Cardiac fibroblast (primary cell): ENCODE measurements at regions not wholly inside any gene's neighbourhood (a gene's known extent, or its start where the extent isn't known, plus 50 kb on each side); places are given as distances from the start of the nearest gene placed in this dataset.
A peak's percentile ranks its signal among the peaks of the same experiment; 100 is the strongest.
"Not testable (repeated sequence)": the region's sequence is repeated elsewhere in the genome, so short reads cannot be mapped to it uniquely, and the experiment has no call there.

Experiments
- DNase-seq, 2 donors: peaks; one replicate each; pipeline versions ENCODE4 v3.0.0 to v3.0.0-alpha.2; 2010; ENCODE audit warnings: low read depth in 2 of 2
- H3K4me3 ChIP-seq, 2 donors: replicated peaks in 1 of 2; 1 replicate in 1 of 2; 2 replicates in 1 of 2; pipeline ENCODE4 v1.5.1; 2011; ENCODE audit warnings: low read depth in 2 of 2, low read length in 2 of 2, mild to moderate bottlenecking in 2 of 2, moderate library complexity in 1 of 2
- TF ChIP-seq, protein P1 (sequence below): IDR thresholded peaks from one replicate; pipeline ENCODE4 v1.5.1; 2011; ENCODE audit warnings: low read depth, mild to moderate bottlenecking, low read length, inconsistent platforms

DNA sequence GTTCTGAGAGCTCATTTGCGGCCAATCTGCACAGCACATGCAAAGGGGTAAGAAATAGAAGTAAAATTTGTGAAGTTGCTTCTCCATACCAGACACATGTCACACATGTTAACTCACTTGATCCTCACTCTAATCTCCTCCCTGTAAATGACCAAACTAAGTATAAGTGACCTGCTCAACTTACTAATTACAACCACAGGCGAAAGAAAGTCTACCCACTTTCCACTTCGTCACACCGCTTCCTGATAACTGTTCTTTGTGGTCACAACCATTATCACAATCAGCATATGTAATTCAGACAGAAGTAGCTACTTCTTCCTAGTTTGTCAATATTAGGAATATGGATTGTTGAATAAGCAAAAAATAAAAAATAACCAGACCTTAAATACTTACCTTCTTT is 293.7 kb upstream of the CLEC14A start:
- no peak overlapping the region for H3K4me3 ChIP-seq
- TF ChIP-seq, protein P1, sequence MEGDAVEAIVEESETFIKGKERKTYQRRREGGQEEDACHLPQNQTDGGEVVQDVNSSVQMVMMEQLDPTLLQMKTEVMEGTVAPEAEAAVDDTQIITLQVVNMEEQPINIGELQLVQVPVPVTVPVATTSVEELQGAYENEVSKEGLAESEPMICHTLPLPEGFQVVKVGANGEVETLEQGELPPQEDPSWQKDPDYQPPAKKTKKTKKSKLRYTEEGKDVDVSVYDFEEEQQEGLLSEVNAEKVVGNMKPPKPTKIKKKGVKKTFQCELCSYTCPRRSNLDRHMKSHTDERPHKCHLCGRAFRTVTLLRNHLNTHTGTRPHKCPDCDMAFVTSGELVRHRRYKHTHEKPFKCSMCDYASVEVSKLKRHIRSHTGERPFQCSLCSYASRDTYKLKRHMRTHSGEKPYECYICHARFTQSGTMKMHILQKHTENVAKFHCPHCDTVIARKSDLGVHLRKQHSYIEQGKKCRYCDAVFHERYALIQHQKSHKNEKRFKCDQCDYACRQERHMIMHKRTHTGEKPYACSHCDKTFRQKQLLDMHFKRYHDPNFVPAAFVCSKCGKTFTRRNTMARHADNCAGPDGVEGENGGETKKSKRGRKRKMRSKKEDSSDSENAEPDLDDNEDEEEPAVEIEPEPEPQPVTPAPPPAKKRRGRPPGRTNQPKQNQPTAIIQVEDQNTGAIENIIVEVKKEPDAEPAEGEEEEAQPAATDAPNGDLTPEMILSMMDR = no peak
- DNase-seq = no peak

DNA sequence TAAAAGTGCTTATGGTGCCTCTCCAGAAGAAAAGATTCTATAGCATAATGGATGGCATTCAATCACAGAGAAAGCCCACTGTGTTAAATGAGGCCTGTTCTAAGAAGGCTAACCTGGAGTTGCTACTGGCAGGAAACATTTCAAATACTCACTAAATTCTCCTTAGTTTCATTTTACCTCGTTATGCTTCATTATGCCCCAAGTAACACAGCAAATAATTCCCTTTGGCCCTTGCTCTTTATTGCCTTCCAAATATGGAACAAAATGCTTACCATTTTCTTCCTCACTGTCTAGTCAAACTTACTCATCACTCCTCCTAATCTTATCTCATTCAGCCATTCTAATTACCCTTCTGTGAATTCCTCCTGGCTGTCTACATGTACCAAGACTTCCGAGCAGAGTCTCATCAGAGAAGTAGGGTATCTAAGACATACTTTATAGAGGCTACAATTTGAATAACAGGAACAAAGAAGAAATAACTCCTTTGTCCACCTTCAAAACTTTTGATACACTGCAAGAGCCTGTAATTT is 292.1 kb upstream of the CLEC14A start:
- TF ChIP-seq, protein P1 = no peak
- no peak overlapping the region for H3K4me3 ChIP-seq
- DNase-seq = no peak

DNA sequence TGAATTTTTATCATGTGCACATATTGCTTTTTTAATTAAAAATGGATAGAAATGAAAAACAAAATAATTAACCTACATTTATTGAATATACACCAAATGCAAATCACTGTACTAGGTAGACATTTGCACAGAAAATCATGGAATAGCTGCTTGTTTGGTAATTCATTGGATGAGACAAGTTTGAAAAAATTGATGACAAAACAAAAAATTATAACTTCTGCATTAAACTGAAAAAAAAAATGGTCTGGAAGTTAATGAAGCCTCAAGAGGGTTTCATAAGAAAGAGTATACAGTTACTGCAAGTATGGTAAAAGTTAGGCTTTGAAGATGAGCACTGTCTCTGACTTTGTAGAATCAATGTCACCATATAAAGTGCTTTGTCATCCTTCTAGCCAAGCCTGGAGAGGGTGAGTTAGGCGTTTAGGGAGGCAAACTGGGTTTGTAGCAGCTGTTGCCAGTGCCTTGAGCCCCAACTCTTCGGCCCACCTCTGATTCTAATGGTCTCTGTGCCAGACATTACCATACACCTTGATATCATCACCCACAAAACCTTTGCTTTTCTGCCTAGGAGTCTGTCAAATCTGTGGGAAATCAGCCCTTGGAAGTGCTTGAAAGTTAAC is 291.1 kb upstream of the CLEC14A start:
- no peak for DNase-seq
- TF ChIP-seq, protein P1 = no peak
- H3K4me3 ChIP-seq = no peak overlapping the region

DNA sequence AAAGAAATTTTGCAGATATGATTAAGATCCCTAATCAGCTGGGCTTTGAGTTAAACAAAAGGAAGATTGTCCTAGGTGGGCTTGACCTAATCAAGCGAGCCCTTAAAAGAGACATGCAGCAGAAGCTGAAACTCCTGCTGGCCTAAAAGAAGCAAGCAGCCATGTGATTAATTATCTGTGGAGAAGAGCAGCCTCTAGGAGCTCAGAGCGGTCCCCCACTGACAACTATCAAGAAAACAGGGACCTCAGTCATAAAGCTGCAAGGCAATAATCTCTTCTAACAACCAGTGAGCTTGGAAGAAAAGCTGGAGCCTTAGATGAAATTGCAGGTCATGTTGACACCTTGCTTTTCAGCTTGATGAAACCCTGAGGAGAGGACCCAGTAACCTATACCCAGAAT is 288.9 kb upstream of the CLEC14A start:
- no peak for DNase-seq
- TF ChIP-seq, protein P1 = no peak
- no peak overlapping the region for H3K4me3 ChIP-seq

DNA sequence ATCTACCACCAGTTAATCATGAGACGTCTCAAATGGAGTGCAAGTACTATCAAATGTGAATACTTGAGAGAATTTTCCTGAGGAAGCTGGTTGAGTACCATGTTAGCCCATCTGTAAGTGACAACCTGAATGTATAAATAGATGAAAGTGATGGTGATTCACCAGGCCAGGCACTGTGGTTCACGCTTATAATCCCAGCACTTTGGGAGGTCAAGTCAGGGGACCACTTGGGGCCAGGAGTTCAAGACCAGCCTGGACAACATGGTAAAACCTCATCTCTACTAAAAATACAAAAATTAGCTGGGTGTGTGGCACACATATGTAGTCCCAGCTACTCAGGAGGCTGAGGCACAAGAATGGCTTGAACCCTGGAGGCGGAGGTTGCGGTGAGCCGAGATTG is 288.0 kb upstream of the CLEC14A start:
- H3K4me3 ChIP-seq, DNase-seq: not testable (repeated sequence)

DNA sequence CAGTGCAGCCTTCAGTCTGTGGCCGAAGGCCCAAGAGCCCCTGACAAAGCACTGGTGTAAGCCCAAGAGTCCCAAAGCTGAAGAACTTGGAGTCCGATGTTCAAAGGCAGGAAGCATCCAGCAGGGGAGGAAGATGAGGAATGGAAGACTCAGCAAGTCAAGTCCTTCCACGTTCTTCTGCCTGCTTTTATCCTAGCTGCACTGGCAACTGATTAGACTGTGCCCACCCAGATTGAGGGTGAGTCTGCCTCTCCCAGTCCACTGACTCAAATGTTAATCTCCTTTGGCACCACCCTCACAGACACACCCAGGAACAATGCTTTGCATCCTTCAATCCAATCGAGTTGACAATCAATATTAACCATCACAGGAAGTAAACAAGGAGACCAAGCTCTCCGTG is 282.2 kb upstream of the CLEC14A start:
- DNase-seq, H3K4me3 ChIP-seq: not testable (repeated sequence)

DNA sequence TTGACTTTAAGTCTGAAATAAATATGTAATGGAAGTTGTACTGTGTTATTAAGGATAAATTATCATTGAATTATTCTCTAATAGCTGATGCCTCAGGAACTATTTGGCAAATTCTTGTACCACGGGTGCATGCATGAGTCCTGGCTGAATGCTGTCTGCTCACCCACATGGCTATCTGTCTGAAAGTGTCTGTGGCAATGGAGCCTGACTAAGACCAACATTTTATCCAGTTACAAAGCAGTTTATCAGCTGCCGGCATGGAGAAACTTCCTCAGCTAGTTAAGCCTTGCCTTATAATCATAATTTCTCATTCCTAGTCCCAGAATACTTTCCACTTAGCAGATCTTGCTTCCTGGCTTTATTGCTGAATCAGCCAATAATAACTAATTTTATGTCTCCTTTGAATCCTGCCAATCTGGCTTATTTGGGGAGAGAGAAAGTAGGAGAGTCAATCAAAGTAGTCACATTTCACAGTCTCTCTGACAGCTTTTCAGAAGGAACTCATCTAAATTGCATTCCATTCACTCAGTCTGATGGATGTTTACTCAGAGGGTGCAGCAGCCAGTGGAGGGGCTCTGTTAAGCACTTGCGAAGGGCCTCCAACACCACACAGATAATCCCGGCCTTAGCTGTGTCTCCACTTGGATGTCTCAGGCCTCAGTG is 280.6 kb upstream of the CLEC14A start:
- peak in 1 of 2 donors; percentile 18 for DNase-seq
- no peak overlapping the region for H3K4me3 ChIP-seq
- TF ChIP-seq, protein P1 = no peak

DNA sequence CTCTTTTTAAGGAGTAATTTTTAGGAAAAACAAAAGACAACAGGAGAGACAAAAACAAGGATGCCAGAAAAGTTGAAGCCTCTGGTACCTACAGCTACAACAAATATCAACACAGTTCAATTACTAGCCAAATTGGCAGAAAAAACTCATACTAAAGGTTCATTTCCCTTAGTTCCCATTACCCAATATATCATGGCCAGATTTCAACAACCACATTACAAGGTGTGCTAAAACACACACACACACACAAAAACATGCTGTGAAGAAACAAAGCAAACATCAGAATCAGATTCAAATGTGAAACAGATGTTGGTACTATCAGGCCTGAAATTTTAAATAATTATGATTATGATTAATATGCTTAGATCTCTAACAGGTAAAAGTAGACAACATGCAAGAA is 272.7 kb upstream of the CLEC14A start:
- no peak overlapping the region for H3K4me3 ChIP-seq
- no peak for DNase-seq
- TF ChIP-seq, protein P1 = no peak
